Astrocyte of the spinal cord (primary cell): ENCODE measurements at regions not wholly inside any gene's neighbourhood (a gene's known extent, or its start where the extent isn't known, plus 50 kb on each side); places are given as distances from the start of the nearest gene placed in this dataset.
A peak's percentile ranks its signal among the peaks of the same experiment; 100 is the strongest.

ENCODE experiments used
- DNase-seq: peaks from one replicate; pipeline ENCODE4 v3.0.0; 2011; ENCODE audit warnings: low read depth, low spot score
- H3K4me3 ChIP-seq: 2 replicates; pipeline ENCODE4 v1.5.1; 2011; ENCODE audit warnings: low read depth, mild to moderate bottlenecking, low read length, moderate library complexity
- in situ Hi-C: cut with HindIII; loops from 2 replicates; pipeline ENCODE4 v1.10.0; 2017; ENCODE audit warnings: low sequenced_read_pairs
- TF ChIP-seq, protein P1 (sequence below): IDR thresholded peaks from 2 replicates; pipeline ENCODE4 v1.5.1; 2012; ENCODE audit warnings: low read depth, mild to moderate bottlenecking, low read length, inconsistent platforms

GRCh38 chr5:117088176-117088575 lies 513.6 kb upstream of the SEMA6A start:
- no peak for DNase-seq
- TF ChIP-seq, protein P1, sequence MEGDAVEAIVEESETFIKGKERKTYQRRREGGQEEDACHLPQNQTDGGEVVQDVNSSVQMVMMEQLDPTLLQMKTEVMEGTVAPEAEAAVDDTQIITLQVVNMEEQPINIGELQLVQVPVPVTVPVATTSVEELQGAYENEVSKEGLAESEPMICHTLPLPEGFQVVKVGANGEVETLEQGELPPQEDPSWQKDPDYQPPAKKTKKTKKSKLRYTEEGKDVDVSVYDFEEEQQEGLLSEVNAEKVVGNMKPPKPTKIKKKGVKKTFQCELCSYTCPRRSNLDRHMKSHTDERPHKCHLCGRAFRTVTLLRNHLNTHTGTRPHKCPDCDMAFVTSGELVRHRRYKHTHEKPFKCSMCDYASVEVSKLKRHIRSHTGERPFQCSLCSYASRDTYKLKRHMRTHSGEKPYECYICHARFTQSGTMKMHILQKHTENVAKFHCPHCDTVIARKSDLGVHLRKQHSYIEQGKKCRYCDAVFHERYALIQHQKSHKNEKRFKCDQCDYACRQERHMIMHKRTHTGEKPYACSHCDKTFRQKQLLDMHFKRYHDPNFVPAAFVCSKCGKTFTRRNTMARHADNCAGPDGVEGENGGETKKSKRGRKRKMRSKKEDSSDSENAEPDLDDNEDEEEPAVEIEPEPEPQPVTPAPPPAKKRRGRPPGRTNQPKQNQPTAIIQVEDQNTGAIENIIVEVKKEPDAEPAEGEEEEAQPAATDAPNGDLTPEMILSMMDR: no peak
- H3K4me3 ChIP-seq: no peak overlapping the region
- in situ Hi-C loops: no loop called here

DNA sequence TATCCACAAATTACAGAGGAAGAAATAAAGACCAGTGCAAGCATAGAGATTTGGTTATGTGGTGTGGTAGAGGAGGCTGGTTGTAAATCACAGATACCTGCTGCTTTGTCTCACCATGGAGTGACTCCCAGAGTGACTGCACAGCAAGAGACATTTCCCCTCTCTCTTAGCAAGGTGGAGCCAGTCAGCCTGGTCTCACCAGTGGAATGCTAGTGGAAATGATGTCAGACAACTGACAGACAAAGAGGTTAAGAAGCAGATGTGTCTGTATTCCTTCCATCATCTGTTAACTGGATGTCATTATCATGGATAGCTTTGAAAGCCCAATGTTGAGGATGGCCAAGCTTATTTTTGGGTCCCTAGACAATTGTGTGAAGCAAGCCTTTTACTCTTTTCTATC lies 509.4 kb upstream of the SEMA6A start:
- no peak overlapping the region for H3K4me3 ChIP-seq
- no peak for DNase-seq
- in situ Hi-C loops: no loop called here
- TF ChIP-seq, protein P1: no peak

- TF ChIP-seq, protein P1: no peak
- in situ Hi-C loops: no loop called here
- DNase-seq: no peak
- H3K4me3 ChIP-seq: no peak overlapping the region
Observed at GRCh38 chr5:117082977-117083376, 508.4 kb upstream of the SEMA6A start.

DNA sequence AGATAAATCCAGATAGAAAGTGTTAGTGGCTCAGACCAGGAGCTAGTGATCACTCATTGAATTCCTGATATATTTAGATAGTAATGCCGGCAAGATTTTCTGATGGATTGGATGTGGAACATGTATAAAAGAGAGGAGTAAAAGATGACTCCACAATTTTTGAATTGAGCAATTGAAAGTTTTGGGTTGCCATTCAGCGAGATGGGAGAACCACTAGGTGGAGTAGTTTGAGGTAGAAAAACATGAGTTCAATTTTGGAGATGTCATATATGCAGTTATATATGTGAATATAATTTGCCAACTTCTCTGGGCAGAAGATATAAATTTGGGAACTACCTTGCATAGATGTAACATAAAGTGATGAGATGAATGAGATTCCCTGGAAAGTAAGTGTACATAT lies 502.5 kb upstream of the SEMA6A start:
- no peak for DNase-seq
- TF ChIP-seq, protein P1: peak; percentile 40
- no peak overlapping the region for H3K4me3 ChIP-seq
- in situ Hi-C loops: no loop called here

- H3K4me3 ChIP-seq: no peak overlapping the region
- in situ Hi-C loops: no loop called here
- TF ChIP-seq, protein P1: no peak
- no peak for DNase-seq
Observed at GRCh38 chr5:117072439-117072838, 497.8 kb upstream of the SEMA6A start.

- in situ Hi-C loops: no loop called here
- TF ChIP-seq, protein P1: no peak
- no peak overlapping the region for H3K4me3 ChIP-seq
- DNase-seq: no peak
Observed at GRCh38 chr5:117065800-117066199, 491.2 kb upstream of the SEMA6A start.

- TF ChIP-seq, protein P1: no peak
- H3K4me3 ChIP-seq: no peak overlapping the region
- DNase-seq: no peak
- in situ Hi-C loops: no loop called here
Observed at GRCh38 chr5:117065161-117065560, 490.5 kb upstream of the SEMA6A start.
